ENCODE measurements at regions not wholly inside any gene's neighbourhood (a gene's known extent, or its start where the extent isn't known, plus 50 kb on each side); places are given as distances from the start of the nearest gene placed in this dataset.

GRCh38 chr12:132416827-132417226, 73.1 kb upstream of the FBRSL1 start:
- H3K4me1 Mint-ChIP-seq, result no peaks in the 10 kb centered on the region
- no peak overlapping the region for H3K4me3 Mint-ChIP-seq
- no peaks in the 10 kb centered on the region for H3K27me3 Mint-ChIP-seq
- no peak for ATAC-seq (replicated peaks)
- no peak overlapping the region for H3K27ac Mint-ChIP-seq
- no peaks in the 10 kb centered on the region for H3K9me3 Mint-ChIP-seq
- no peaks in the 10 kb centered on the region for H3K36me3 Mint-ChIP-seq (ENCODE audit: low read depth)

- H3K9me3 Mint-ChIP-seq, result no peaks in the 10 kb centered on the region
- no peak overlapping the region for H3K27ac Mint-ChIP-seq
- H3K4me3 Mint-ChIP-seq, result no peak overlapping the region
- H3K27me3 Mint-ChIP-seq, result no peaks in the 10 kb centered on the region
- H3K36me3 Mint-ChIP-seq (ENCODE audit: low read depth), result no peaks in the 10 kb centered on the region
- no peak for ATAC-seq (replicated peaks)
- H3K4me1 Mint-ChIP-seq, result no peaks in the 10 kb centered on the region
These were observed 73.8 kb upstream of the FBRSL1 start for GRCh38 chr12:132416121-132416673.

- Mint-ChIP-seq H3K4me1 (no peaks in the 10 kb centered on the region), H3K27me3 (no peaks in the 10 kb centered on the region), H3K9me3 (no peaks in the 10 kb centered on the region), H3K36me3 (ENCODE audit: low read depth) (no peaks in the 10 kb centered on the region), H3K4me3 (no peak overlapping the region), H3K27ac (no peak overlapping the region)
- peak; percentile 13 for ATAC-seq (replicated peaks)
These were observed 74.4 kb upstream of the FBRSL1 start for GRCh38 chr12:132415327-132416120.

- Mint-ChIP-seq H3K4me3 (no peak overlapping the region), H3K9me3 (no peaks in the 10 kb centered on the region), H3K27me3 (no peaks in the 10 kb centered on the region), H3K27ac (no peak overlapping the region), H3K4me1 (no peaks in the 10 kb centered on the region), H3K36me3 (ENCODE audit: low read depth) (no peaks in the 10 kb centered on the region)
- peak; percentile 95 for ATAC-seq (replicated peaks)
These were observed 75.2 kb upstream of the FBRSL1 start for GRCh38 chr12:132414634-132415326.

- ATAC-seq (replicated peaks), result no peak
- Mint-ChIP-seq H3K4me1 (no peaks in the 10 kb centered on the region), H3K9me3 (no peaks in the 10 kb centered on the region), H3K27me3 (no peaks in the 10 kb centered on the region), H3K27ac (no peak overlapping the region), H3K4me3 (no peak overlapping the region), H3K36me3 (ENCODE audit: low read depth) (no peaks in the 10 kb centered on the region)
These were observed 75.9 kb upstream of the FBRSL1 start for GRCh38 chr12:132413931-132414588.

GRCh38 chr12:132411457-132411856, 78.5 kb upstream of the FBRSL1 start:
- no peaks in the 10 kb centered on the region for H3K27me3 Mint-ChIP-seq
- H3K9me3 Mint-ChIP-seq, result no peaks in the 10 kb centered on the region
- no peaks in the 10 kb centered on the region for H3K4me1 Mint-ChIP-seq
- H3K4me3 Mint-ChIP-seq, result no peak overlapping the region
- no peak for ATAC-seq (replicated peaks)
- H3K27ac Mint-ChIP-seq, result no peak overlapping the region
- no peaks in the 10 kb centered on the region for H3K36me3 Mint-ChIP-seq (ENCODE audit: low read depth)

- Mint-ChIP-seq H3K4me1 (no peaks in the 10 kb centered on the region), H3K27me3 (no peaks in the 10 kb centered on the region), H3K27ac (no peak overlapping the region), H3K36me3 (ENCODE audit: low read depth) (no peaks in the 10 kb centered on the region), H3K4me3 (no peak overlapping the region), H3K9me3 (no peaks in the 10 kb centered on the region)
- ATAC-seq (replicated peaks), result no peak
These were observed 79.1 kb upstream of the FBRSL1 start for GRCh38 chr12:132410849-132411248.

- H3K4me1 Mint-ChIP-seq, result no peaks in the 10 kb centered on the region
- no peaks in the 10 kb centered on the region for H3K9me3 Mint-ChIP-seq
- H3K27ac Mint-ChIP-seq, result no peak overlapping the region
- no peaks in the 10 kb centered on the region for H3K27me3 Mint-ChIP-seq
- H3K36me3 Mint-ChIP-seq (ENCODE audit: low read depth), result no peaks in the 10 kb centered on the region
- ATAC-seq (replicated peaks), result no peak
- H3K4me3 Mint-ChIP-seq, result no peak overlapping the region
These were observed 79.7 kb upstream of the FBRSL1 start for GRCh38 chr12:132410296-132410625.

GRCh38 chr12:132409495-132410295, 80.3 kb upstream of the FBRSL1 start:
- ATAC-seq (replicated peaks), result no peak
- Mint-ChIP-seq H3K4me1 (no peaks in the 10 kb centered on the region), H3K9me3 (no peaks in the 10 kb centered on the region), H3K36me3 (ENCODE audit: low read depth) (no peaks in the 10 kb centered on the region), H3K4me3 (no peak overlapping the region), H3K27me3 (no peaks in the 10 kb centered on the region), H3K27ac (no peak overlapping the region)

- H3K27me3 Mint-ChIP-seq, result no peaks in the 10 kb centered on the region
- H3K36me3 Mint-ChIP-seq (ENCODE audit: low read depth), result no peaks in the 10 kb centered on the region
- H3K27ac Mint-ChIP-seq, result no peak overlapping the region
- ATAC-seq (replicated peaks), result no peak
- no peak overlapping the region for H3K4me3 Mint-ChIP-seq
- no peaks in the 10 kb centered on the region for H3K9me3 Mint-ChIP-seq
- H3K4me1 Mint-ChIP-seq, result no peaks in the 10 kb centered on the region
These were observed 79.5 kb upstream of the GALNT9 start for GRCh38 chr12:132408626-132409494.

- Mint-ChIP-seq H3K27me3 (no peaks in the 10 kb centered on the region), H3K4me3 (no peak overlapping the region), H3K9me3 (no peaks in the 10 kb centered on the region), H3K36me3 (ENCODE audit: low read depth) (no peaks in the 10 kb centered on the region), H3K27ac (no peak overlapping the region), H3K4me1 (no peaks in the 10 kb centered on the region)
- no peak for ATAC-seq (replicated peaks)
These were observed 78.6 kb upstream of the GALNT9 start for GRCh38 chr12:132407992-132408391.

- Mint-ChIP-seq H3K27me3 (peaks cover 2% of the 10 kb centered on the region), H3K4me3 (no peak overlapping the region), H3K4me1 (no peaks in the 10 kb centered on the region), H3K36me3 (ENCODE audit: low read depth) (no peaks in the 10 kb centered on the region), H3K27ac (no peak overlapping the region), H3K9me3 (no peaks in the 10 kb centered on the region)
- no peak for ATAC-seq (replicated peaks)
These were observed 78.1 kb upstream of the GALNT9 start for GRCh38 chr12:132407451-132407961.

Measured in activated T-helper 17 cell treated with anti-CD3 and anti-CD28 coated beads, Interleukin-2, amount 50 U/mL, for 72 hours (primary cell).